Astrocyte (in vitro differentiated cells and primary cell): ENCODE measurements at regions not wholly inside any gene's neighbourhood (a gene's known extent, or its start where the extent isn't known, plus 50 kb on each side); places are given as distances from the start of the nearest gene placed in this dataset.

Experiments used
- EZH2 ChIP-seq: IDR thresholded peaks from 2 replicates; pipeline ENCODE4 v1.6.1; 2012; ENCODE audit warnings: mild to moderate bottlenecking, low read length, inconsistent platforms; ENCODE audit not compliant: insufficient read depth
- TF ChIP-seq, protein P1 (sequence below): IDR thresholded peaks from 2 replicates; pipeline ENCODE4 v1.5.1; 2011; ENCODE audit warnings: low read depth, mild to moderate bottlenecking, inconsistent platforms, low read length, moderate library complexity; ENCODE audit not compliant: insufficient read depth

DNA sequence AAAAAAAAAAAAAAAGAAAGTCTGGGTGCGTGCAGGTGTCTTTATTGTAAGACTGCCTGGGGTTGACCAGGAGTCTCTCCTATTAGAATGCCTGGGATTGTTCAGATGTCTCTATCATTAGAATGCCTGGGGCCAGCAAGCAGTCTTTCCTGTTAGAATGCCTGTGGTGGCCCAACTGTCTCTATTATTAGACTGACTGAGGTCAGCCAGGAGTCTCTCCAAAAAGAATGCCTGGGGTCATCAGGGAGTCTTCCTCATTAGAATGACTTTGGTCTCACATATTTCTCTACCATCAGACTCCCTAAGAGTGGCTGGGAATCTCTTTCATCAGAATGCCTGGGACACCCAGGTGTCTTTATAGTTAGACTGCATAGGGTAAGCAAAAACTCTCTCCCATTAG, 1577.5 kb downstream of the UQCRFS1 start:
- TF ChIP-seq, protein P1, sequence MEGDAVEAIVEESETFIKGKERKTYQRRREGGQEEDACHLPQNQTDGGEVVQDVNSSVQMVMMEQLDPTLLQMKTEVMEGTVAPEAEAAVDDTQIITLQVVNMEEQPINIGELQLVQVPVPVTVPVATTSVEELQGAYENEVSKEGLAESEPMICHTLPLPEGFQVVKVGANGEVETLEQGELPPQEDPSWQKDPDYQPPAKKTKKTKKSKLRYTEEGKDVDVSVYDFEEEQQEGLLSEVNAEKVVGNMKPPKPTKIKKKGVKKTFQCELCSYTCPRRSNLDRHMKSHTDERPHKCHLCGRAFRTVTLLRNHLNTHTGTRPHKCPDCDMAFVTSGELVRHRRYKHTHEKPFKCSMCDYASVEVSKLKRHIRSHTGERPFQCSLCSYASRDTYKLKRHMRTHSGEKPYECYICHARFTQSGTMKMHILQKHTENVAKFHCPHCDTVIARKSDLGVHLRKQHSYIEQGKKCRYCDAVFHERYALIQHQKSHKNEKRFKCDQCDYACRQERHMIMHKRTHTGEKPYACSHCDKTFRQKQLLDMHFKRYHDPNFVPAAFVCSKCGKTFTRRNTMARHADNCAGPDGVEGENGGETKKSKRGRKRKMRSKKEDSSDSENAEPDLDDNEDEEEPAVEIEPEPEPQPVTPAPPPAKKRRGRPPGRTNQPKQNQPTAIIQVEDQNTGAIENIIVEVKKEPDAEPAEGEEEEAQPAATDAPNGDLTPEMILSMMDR: no peak
- no peak for TF ChIP-seq EZH2
